Dermis microvascular lymphatic vessel endothelial cell (primary cell): ENCODE measurements at regions not wholly inside any gene's neighbourhood (a gene's known extent, or its start where the extent isn't known, plus 50 kb on each side); places are given as distances from the start of the nearest gene placed in this dataset.

Experiments
- DNase-seq, 2 donors: peaks; one replicate each; pipeline versions ENCODE4 v3.0.0 to v3.0.0-alpha.2; 2010; ENCODE audit warnings: low read depth in 2 of 2

DNA sequence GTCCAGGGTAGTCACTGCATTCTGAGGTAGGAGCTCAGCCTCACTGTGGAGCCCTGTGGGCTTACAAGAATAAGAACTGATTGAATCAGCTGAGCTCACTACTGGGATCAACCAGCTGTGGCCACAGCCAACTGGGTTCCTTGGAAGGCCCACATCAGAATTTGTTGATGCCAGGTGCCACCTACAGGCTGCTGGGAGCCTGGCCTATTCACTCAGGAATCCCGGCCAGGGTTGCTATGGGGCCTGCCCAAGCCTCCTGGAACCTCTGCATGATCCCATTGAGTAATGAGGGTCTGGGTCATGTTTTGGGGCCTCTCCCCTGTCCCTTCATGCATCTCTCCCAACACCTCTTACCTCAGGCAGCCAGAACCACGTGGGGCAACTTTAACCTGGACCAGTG lies 53.9 kb upstream of the KIAA1210 start:
- DNase-seq, result peak in 1 of 2 donors; percentile 0

DNA sequence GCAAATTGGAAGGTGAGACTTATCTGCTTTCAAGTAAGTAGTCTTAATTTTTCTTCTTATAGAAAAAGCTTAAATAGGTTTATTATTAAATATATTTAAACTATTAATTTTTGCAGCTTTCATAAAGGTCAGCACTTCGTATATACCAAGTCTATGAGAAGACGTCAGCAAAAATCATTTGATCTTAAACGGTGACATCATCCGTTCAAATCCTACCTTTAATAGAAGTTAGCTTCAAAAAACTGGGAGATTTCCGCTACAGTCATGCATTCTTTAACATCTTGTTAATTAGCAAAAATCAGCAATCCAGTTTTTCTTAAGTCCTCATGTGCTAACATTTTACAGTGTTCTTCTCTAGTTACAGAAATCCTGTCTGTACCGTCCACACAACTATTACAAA lies 49.9 kb upstream of the PGRMC1 start:
- DNase-seq, result no peak
